GM12872 (cell line): ENCODE measurements at regions not wholly inside any gene's neighbourhood (a gene's known extent, or its start where the extent isn't known, plus 50 kb on each side); places are given as distances from the start of the nearest gene placed in this dataset.

Source experiments
- CTCF ChIP-seq: IDR thresholded peaks from 3 replicates; pipeline ENCODE4 v1.5.1; 2011; ENCODE audit warnings: low read depth, mild to moderate bottlenecking, low read length, moderate library complexity; ENCODE audit not compliant: insufficient read depth

DNA sequence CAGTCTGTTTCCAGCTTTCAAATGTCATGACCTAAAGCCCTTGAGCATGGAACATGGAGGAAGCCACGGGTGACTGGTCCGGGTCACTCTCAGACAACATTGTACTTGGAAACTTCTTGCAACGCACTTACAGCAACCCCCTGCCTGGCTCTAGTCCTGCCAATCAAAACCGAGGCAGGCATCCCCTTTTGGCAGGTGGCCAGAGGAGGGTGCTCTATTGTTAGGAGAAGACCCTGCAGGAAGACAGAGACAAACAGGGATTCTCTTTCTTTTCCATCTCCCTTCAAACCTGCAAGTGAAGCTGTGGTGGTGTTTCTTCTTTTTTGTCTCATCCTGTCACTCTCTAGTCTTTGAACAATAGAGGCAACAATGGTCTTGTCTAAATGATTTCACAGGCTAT lies 667.2 kb downstream of the ZEB2 start:
- TF ChIP-seq CTCF: no peak

DNA sequence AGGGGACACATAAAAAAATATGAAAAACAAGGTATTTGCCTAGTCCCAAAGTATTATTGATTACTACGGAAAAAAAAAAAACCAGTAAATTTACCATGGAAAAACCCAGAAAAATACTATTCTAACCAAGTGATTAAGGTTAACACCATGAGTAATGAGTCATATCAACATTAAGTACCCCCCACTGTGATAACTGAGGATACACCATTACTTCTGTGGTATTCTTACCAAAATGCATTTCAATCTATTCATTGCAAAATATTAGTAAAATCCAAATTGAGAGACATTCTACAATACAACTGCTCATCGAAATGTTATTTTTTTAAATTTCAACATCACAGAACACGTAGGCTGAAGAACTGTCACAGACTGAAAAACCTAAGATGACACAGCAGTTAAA lies 669.8 kb downstream of the ZEB2 start:
- TF ChIP-seq CTCF: no peak

- TF ChIP-seq CTCF: no peak
Measured at GRCh38 chr2:143847257-143847656, 672.7 kb downstream of the ZEB2 start.

GRCh38 chr2:143844986-143845385 lies 674.9 kb downstream of the ZEB2 start:
- no peak for TF ChIP-seq CTCF

DNA sequence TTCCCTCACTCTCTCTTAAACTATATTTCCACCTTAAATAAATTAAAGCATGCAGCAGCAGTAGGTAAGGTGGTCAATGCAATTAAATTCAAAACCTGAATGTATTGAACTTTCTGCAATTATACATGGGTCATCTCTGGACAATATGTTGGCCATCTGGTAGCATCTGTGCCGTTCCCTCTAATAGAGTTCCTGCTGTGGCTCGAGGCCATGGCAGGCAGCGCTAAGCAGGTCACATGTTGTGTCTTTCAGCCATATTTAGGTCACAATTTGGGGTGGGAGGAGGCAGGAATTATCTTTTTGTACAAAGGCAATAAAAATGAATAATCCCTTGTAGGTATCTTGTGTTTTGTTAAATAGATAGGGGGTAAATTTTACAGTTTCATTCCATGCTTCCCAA lies 676.2 kb downstream of the ZEB2 start:
- no peak for TF ChIP-seq CTCF

- no peak for TF ChIP-seq CTCF
Measured at GRCh38 chr2:143842836-143843235, 677.1 kb downstream of the ZEB2 start.

DNA sequence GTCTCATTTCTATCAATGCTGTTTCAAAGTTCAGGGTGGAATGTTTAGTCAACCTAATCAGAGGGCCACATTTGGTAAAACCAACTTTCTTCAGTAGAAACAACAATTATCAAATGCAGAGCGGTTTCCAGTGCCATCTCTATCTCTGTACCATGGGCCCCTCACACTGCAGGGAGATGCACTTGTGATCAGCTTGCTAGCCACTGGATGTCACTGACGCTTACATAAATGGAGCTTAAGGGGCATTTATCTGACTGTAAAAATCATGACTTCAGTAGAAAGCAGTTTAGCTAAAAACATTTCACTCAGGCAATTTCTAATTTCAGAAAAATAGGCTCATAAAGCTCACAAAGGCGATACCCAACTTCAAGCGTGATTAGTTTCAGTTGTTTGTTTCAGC lies 678.0 kb downstream of the ZEB2 start:
- no peak for TF ChIP-seq CTCF

DNA sequence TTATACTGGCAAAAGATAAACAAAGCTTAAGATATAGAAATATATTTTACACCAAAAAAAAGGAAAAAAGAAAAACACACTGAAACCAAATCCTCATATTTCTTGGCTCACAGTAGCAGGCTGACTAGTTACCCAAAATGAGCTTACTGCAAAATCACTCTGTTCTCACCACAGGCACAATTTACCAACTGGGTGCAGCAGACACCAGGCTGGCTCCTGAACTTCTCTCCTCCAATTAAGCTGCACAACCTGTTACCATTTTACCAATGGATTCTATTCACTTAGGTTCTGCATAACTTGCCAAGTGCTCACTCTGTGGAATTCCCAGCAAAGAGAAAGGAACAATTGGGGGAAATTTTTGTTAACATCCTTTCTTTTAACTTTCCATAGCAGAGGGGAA lies 679.3 kb downstream of the ZEB2 start:
- no peak for TF ChIP-seq CTCF
